HUES48 (cell line): ENCODE measurements at regions not wholly inside any gene's neighbourhood (a gene's known extent, or its start where the extent isn't known, plus 50 kb on each side); places are given as distances from the start of the nearest gene placed in this dataset.

ENCODE experiments used
- H3K27ac ChIP-seq: one replicate; pipeline ENCODE4 v1.7.0; 2013; ENCODE audit warnings: low read depth, low read length, inconsistent platforms
- H3K27me3 ChIP-seq: 2 replicates; pipeline ENCODE4 v1.6.1; 2013; ENCODE audit warnings: mild to moderate bottlenecking, low read length; ENCODE audit not compliant: control insufficient read depth, insufficient read depth
- H3K36me3 ChIP-seq: 2 replicates; pipeline ENCODE4 v1.6.1; 2013; ENCODE audit warnings: low read length; ENCODE audit not compliant: control insufficient read depth, insufficient read depth
- H3K4me1 ChIP-seq: 2 replicates; pipeline ENCODE4 v1.6.1; 2013; ENCODE audit warnings: mild to moderate bottlenecking, low read length; ENCODE audit not compliant: control insufficient read depth, insufficient read depth
- H3K4me3 ChIP-seq: 2 replicates; pipeline ENCODE4 v1.5.1; 2013; ENCODE audit warnings: mild to moderate bottlenecking, low read depth, low read length
- H3K9ac ChIP-seq: 2 replicates; pipeline ENCODE4 v1.6.1; 2013; ENCODE audit warnings: mild to moderate bottlenecking, low read depth, low read length, moderate library complexity
- H3K9me3 ChIP-seq: 2 replicates; pipeline ENCODE4 v1.6.1; 2013; ENCODE audit warnings: low read length; ENCODE audit not compliant: control insufficient read depth, insufficient read depth

- peak overlapping the region; percentile 6; the same call in 1 of the 2 replicates for H3K9ac ChIP-seq
Observed at GRCh38 chr16:85169333-85170065, 57.2 kb upstream of the CIBAR2 start.

GRCh38 chr16:85170066-85170491 is 57.8 kb upstream of the CIBAR2 start:
- H3K27ac ChIP-seq: no peak overlapping the region
- no peak overlapping the region for H3K9ac ChIP-seq
- peaks cover 17% of the 10 kb centered on the region for H3K27me3 ChIP-seq
- peak overlapping the region; percentile 57; the same call in 1 of the 2 replicates for H3K4me3 ChIP-seq
- H3K4me1 ChIP-seq: peaks cover 36% of the 10 kb centered on the region
- H3K9me3 ChIP-seq: no peaks in the 10 kb centered on the region
- H3K36me3 ChIP-seq: no peaks in the 10 kb centered on the region

More at GRCh38 chr16:85169333-85170065, 57.2 kb upstream of the CIBAR2 start:
- Histone ChIP-seq H3K27ac (no peak overlapping the region), H3K9me3 (no peaks in the 10 kb centered on the region), H3K36me3 (no peaks in the 10 kb centered on the region), H3K4me3 (peak overlapping the region; percentile 57; the same call in 1 of the 2 replicates), H3K4me1 (peaks cover 30% of the 10 kb centered on the region), H3K27me3 (peaks cover 17% of the 10 kb centered on the region)

- H3K27me3 ChIP-seq: peaks cover 17% of the 10 kb centered on the region
- peaks cover 36% of the 10 kb centered on the region for H3K4me1 ChIP-seq
- no peak overlapping the region for H3K27ac ChIP-seq
- H3K36me3 ChIP-seq: no peaks in the 10 kb centered on the region
- H3K4me3 ChIP-seq: peak overlapping the region; percentile 57; the same call in 1 of the 2 replicates
- H3K9ac ChIP-seq: no peak overlapping the region
- H3K9me3 ChIP-seq: no peaks in the 10 kb centered on the region
Observed at GRCh38 chr16:85170590-85171003, 58.3 kb upstream of the CIBAR2 start.

- H3K4me3 ChIP-seq: no peak overlapping the region
- peaks cover 17% of the 10 kb centered on the region for H3K27me3 ChIP-seq
- peaks cover 36% of the 10 kb centered on the region for H3K4me1 ChIP-seq
- no peaks in the 10 kb centered on the region for H3K9me3 ChIP-seq
- no peak overlapping the region for H3K27ac ChIP-seq
- H3K36me3 ChIP-seq: no peaks in the 10 kb centered on the region
- H3K9ac ChIP-seq: no peak overlapping the region
Observed at GRCh38 chr16:85171004-85171758, 58.9 kb upstream of the CIBAR2 start.

GRCh38 chr16:85171759-85172454 is 59.6 kb upstream of the CIBAR2 start:
- Histone ChIP-seq H3K9me3 (no peaks in the 10 kb centered on the region), H3K27ac (no peak overlapping the region), H3K4me3 (no peak overlapping the region), H3K4me1 (peaks cover 40% of the 10 kb centered on the region), H3K27me3 (peaks cover 17% of the 10 kb centered on the region), H3K36me3 (no peaks in the 10 kb centered on the region), H3K9ac (no peak overlapping the region)

GRCh38 chr16:85172455-85173145 is 60.3 kb upstream of the CIBAR2 start:
- Histone ChIP-seq H3K36me3 (no peaks in the 10 kb centered on the region), H3K27ac (no peak overlapping the region), H3K4me3 (no peak overlapping the region), H3K4me1 (peaks cover 35% of the 10 kb centered on the region), H3K9ac (no peak overlapping the region), H3K9me3 (no peaks in the 10 kb centered on the region), H3K27me3 (peaks cover 17% of the 10 kb centered on the region)

GRCh38 chr16:85173146-85173980 is 61.1 kb upstream of the CIBAR2 start:
- peak overlapping the region; percentile 65 for H3K27ac ChIP-seq
- H3K9me3 ChIP-seq: no peaks in the 10 kb centered on the region
- no peak overlapping the region for H3K4me3 ChIP-seq
- peaks cover 27% of the 10 kb centered on the region for H3K4me1 ChIP-seq
- peaks cover 17% of the 10 kb centered on the region for H3K27me3 ChIP-seq
- H3K9ac ChIP-seq: no peak overlapping the region
- H3K36me3 ChIP-seq: no peaks in the 10 kb centered on the region

- Histone ChIP-seq H3K27ac (peak overlapping the region; percentile 65), H3K36me3 (no peaks in the 10 kb centered on the region), H3K4me1 (peaks cover 27% of the 10 kb centered on the region), H3K9me3 (no peaks in the 10 kb centered on the region), H3K9ac (no peak overlapping the region), H3K27me3 (peaks cover 17% of the 10 kb centered on the region), H3K4me3 (no peak overlapping the region)
Observed at GRCh38 chr16:85173981-85174751, 61.9 kb upstream of the CIBAR2 start.

GRCh38 chr16:85174871-85175723 is 62.8 kb upstream of the CIBAR2 start:
- H3K27me3 ChIP-seq: peaks cover 11% of the 10 kb centered on the region
- peaks cover 27% of the 10 kb centered on the region for H3K4me1 ChIP-seq
- no peak overlapping the region for H3K9ac ChIP-seq
- no peak overlapping the region for H3K4me3 ChIP-seq
- H3K36me3 ChIP-seq: no peaks in the 10 kb centered on the region
- H3K27ac ChIP-seq: peak overlapping the region; percentile 65
- no peaks in the 10 kb centered on the region for H3K9me3 ChIP-seq
